ENCODE measurements at regions not wholly inside any gene's neighbourhood (a gene's known extent, or its start where the extent isn't known, plus 50 kb on each side); places are given as distances from the start of the nearest gene placed in this dataset.

GRCh38 chrX:98548519-98548918 lies 1664.8 kb downstream of the RPA4 start:
- no peak overlapping the region for H3K4me2 ChIP-seq (ENCODE audit: insufficient read depth, low read length)
- 0% methylated on average over 1 of the region's 2 CpGs for WGBS (ENCODE audit: insufficient coverage, low coverage, missing lambda C conversion rate)
- ATAC-seq = no peak

GRCh38 chrX:98568795-98569194 lies 1685.1 kb downstream of the RPA4 start:
- Histone ChIP-seq H3K4me3 (no peak overlapping the region), H3K9me1 (ENCODE audit: control insufficient read depth, insufficient read depth, low read length) (no peaks in the 10 kb centered on the region), H3K9ac (ENCODE audit: insufficient read depth in 1 of 2, low read depth in 2 of 2, low read length in 2 of 2) (no peak overlapping the region), H3K4me2 (ENCODE audit: insufficient read depth, low read length) (no peak overlapping the region), H3K79me2 (ENCODE audit: control insufficient read depth, insufficient read depth, low read length) (peaks cover under 1% of the 10 kb centered on the region; the same call in 2 of the 3 replicates), H4K20me1 (replicated peaks; ENCODE audit: control insufficient read depth, insufficient read depth, low read length) (no peaks in the 10 kb centered on the region), H3K27me3 (ENCODE audit: control insufficient read depth in 2 of 2, insufficient read depth in 2 of 2, low read length in 2 of 2) (no peaks in the 10 kb centered on the region), H3K27ac (ENCODE audit: extremely low read depth, low read depth, low read length) (no peak overlapping the region), H3K36me3 (ENCODE audit: control insufficient read depth, insufficient read depth, low read length) (no peaks in the 10 kb centered on the region), H3K4me1 (replicated peaks in 1 of 2; ENCODE audit: control insufficient read depth in 2 of 2, insufficient read depth in 2 of 2, low read length in 2 of 2) (no peaks in the 10 kb centered on the region), H3K9me3 (replicated peaks; ENCODE audit: control insufficient read depth, insufficient read depth, low read depth, low read length) (no peaks in the 10 kb centered on the region), H2AFZ (ENCODE audit: low read depth, low read length) (no peak overlapping the region)
- DNase-seq (ENCODE audit: extremely low read depth in 1 of 4, low spot score in 3 of 4) (no peak), ATAC-seq (no peak), FAIRE-seq (no peak)
- BruUV-seq (replicated peaks) = no TSS peak
- peak; percentile 62 for TF ChIP-seq C11orf30 (IDR thresholded peaks at IDR 0.05; ENCODE audit: low read depth)
- no peak for TF ChIP-seq RNF219 (CRISPR knock-in tag; IDR thresholded peaks at IDR 0.05)
- TF ChIP-seq U2AF1 (optimal IDR thresholded peaks at IDR 0.05; ENCODE audit: low read depth, low read length) = no peak
- TF ChIP-seq ZNF316 (IDR thresholded peaks at IDR 0.05) = peak; percentile 87
- TF ChIP-seq CCNT2 (IDR thresholded peaks at IDR 0.05; ENCODE audit: borderline replicate concordance, extremely low read depth, insufficient read length, low read depth, low read length) = no peak
- TF ChIP-seq MED1 (CRISPR knock-in tag; IDR thresholded peaks at IDR 0.05; ENCODE audit: borderline replicate concordance) = no peak
- no peak for TF ChIP-seq MLX (CRISPR knock-in tag; conservative IDR thresholded peaks at IDR 0.05)
- TF ChIP-seq RBM34 (IDR thresholded peaks at IDR 0.05; ENCODE audit: borderline replicate concordance, insufficient read depth, low read length) = no peak
- WGBS (ENCODE audit: insufficient coverage, low coverage, missing lambda C conversion rate) = 5% methylated on average over 2 of the region's 2 CpGs
- in situ Hi-C loops (cut with MboI) = no loop called here
- POLR2A ChIA-PET = no interaction called here
- intact Hi-C loops (cut with micrococcal nuclease) = no loop called here
- CTCF ChIA-PET (ENCODE audit: low intra/inter-chr PET ratio) = no interaction called here

More at GRCh38 chrX:98548519-98548918, 1664.8 kb downstream of the RPA4 start:
- H3K9me1 ChIP-seq (ENCODE audit: control insufficient read depth, insufficient read depth, low read length) = no peaks in the 10 kb centered on the region
- H3K4me1 ChIP-seq (replicated peaks in 1 of 2; ENCODE audit: control insufficient read depth in 2 of 2, insufficient read depth in 2 of 2, low read length in 2 of 2) = no peaks in the 10 kb centered on the region
- no peaks in the 10 kb centered on the region for H3K9me3 ChIP-seq (replicated peaks; ENCODE audit: control insufficient read depth, insufficient read depth, low read depth, low read length)
- no TSS peak for BruUV-seq (replicated peaks)
- in situ Hi-C loops (cut with MboI) (no loop called here), intact Hi-C loops (cut with micrococcal nuclease) (no loop called here)
- FAIRE-seq (no peak), DNase-seq (ENCODE audit: extremely low read depth in 1 of 4, low spot score in 3 of 4) (no peak)
- ChIA-PET CTCF (ENCODE audit: low intra/inter-chr PET ratio) (no interaction called here), POLR2A (no interaction called here)
- no peaks in the 10 kb centered on the region for H3K79me2 ChIP-seq (ENCODE audit: control insufficient read depth, insufficient read depth, low read length)
- TF ChIP-seq CBX5 (IDR thresholded peaks at IDR 0.05; ENCODE audit: borderline replicate concordance, low read depth) (no peak), RBFOX2 (IDR thresholded peaks at IDR 0.05; ENCODE audit: low read depth, low read length) (no peak), PHB2 (IDR thresholded peaks at IDR 0.05; ENCODE audit: low read depth) (no peak), ZBTB7A (IDR thresholded peaks at IDR 0.05; ENCODE audit: borderline replicate concordance, control insufficient read depth, low read depth, low read length) (no peak), TRIM24 (IDR thresholded peaks at IDR 0.05) (no peak), RNF2 (IDR thresholded peaks at IDR 0.05) (no peak), JUN (IDR thresholded peaks at IDR 0.05; ENCODE audit: borderline replicate concordance, low read depth, low read length) (no peak), JUN (CRISPR knock-in tag; IDR thresholded peaks at IDR 0.05; ENCODE audit: borderline replicate concordance) (no peak), POLR2G (IDR thresholded peaks at IDR 0.05; ENCODE audit: low read depth, low read length) (no peak), BRF1 (IDR thresholded peaks at IDR 0.05; ENCODE audit: borderline replicate concordance, extremely low read depth, insufficient read length) (no peak), KLF16 (IDR thresholded peaks at IDR 0.05) (no peak), ZNF586 (CRISPR knock-in tag; conservative IDR thresholded peaks at IDR 0.05) (no peak), ID3 (CRISPR knock-in tag; IDR thresholded peaks at IDR 0.05) (no peak), ID3 (tag; IDR thresholded peaks at IDR 0.05) (no peak), BCOR (IDR thresholded peaks at IDR 0.05) (no peak)
- H3K9ac ChIP-seq (ENCODE audit: insufficient read depth in 1 of 2, low read depth in 2 of 2, low read length in 2 of 2) = no peak overlapping the region
- no peak overlapping the region for H3K4me3 ChIP-seq
- no peaks in the 10 kb centered on the region for H3K36me3 ChIP-seq (ENCODE audit: control insufficient read depth, insufficient read depth, low read length)
- H3K27me3 ChIP-seq (ENCODE audit: control insufficient read depth in 2 of 2, insufficient read depth in 2 of 2, low read length in 2 of 2) = no peaks in the 10 kb centered on the region
- no peak overlapping the region for H2AFZ ChIP-seq (ENCODE audit: low read depth, low read length)
- no peaks in the 10 kb centered on the region for H4K20me1 ChIP-seq (replicated peaks; ENCODE audit: control insufficient read depth, insufficient read depth, low read length)
- no peak overlapping the region for H3K27ac ChIP-seq (ENCODE audit: extremely low read depth, low read depth, low read length)
